AG20443 (cell line): ENCODE measurements at regions not wholly inside any gene's neighbourhood (a gene's known extent, or its start where the extent isn't known, plus 50 kb on each side); places are given as distances from the start of the nearest gene placed in this dataset.

ENCODE experiments used
- DNase-seq: peaks from one replicate; pipeline ENCODE4 v3.0.0; 2012; ENCODE audit warnings: low spot score, mixed read lengths

DNA sequence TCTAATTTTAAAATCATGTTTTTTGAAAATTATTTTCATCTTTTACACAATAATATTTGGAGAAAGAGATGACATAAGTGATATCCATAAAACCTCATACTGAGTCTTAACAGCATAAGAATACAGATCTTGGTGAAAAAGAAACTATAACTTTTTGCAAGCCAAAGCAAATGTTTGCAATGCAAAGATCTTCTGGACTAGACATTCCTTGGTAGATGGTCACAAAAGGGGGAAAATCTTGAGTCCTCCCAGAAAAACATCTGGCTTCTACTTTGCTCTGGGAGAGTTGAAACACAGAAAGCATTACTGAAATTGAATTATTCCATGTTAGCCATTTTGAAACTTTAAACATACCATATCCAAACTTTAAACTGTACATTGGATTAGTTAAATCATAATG lies 308.2 kb downstream of the ANXA1 start:
- no peak for DNase-seq

GRCh38 chr9:73468716-73469115 lies 317.1 kb downstream of the ANXA1 start:
- no peak for DNase-seq

GRCh38 chr9:73470766-73471165 lies 319.1 kb downstream of the ANXA1 start:
- no peak for DNase-seq

- DNase-seq: no peak
These were observed 322.4 kb downstream of the ANXA1 start for GRCh38 chr9:73474002-73474600.

DNA sequence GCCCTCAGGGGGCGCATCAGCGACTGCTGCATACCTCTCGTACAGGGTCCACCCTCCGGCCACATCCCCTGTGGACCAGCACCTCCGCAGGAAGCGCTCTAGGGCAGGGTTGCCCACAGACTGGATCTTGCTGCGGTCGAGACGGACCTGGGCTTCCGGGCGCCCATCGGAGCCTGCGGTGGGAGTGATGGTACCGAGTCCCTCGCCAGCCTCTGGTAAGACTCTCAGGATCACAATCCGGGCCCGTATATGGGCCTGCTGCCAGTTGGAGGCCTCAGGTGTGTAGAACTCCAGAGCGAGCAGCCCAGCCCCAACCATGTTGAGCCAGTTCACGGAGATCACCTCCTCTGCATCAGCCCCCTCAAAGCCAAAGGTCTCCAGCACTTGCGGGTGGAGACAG lies 323.0 kb downstream of the ANXA1 start:
- DNase-seq: no peak

DNA sequence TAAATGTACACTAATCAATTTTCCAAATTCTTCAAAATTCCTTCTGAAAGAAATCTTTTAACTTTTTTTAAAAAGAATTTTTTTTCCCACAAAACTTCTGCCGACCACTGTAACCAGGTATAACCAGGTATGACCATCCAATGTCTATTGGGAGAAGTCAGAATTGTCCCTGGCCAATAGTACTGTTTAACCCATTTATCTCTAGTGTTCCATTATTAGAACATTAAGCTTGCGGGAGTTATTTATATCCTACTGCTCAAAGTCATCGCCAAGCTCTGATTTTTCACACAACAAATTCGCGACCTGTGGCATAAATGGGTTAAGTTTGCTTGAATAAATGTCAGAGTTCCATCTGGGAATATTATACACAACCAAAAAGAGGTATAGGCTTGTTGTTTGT lies 343.2 kb downstream of the ANXA1 start:
- no peak for DNase-seq

DNA sequence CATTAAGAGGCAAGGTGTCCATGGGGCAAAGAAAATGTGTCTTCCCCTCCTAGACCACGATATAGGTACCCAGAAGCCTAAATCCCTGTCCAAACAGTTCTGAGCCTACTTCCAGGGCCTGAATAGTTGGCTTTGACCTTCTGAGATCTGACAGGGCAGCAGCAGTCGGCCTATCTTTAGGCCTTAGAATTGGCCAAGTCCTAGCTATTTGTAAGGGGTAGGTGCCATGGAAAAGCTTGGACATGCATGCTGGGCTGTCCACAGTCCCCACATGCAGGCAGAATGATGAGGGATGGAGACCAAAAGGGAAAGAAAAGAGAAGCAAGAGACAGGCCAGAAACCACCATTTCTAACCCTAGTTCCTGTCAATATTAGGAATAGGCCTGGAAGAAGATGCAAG lies 346.1 kb downstream of the ANXA1 start:
- no peak for DNase-seq

- DNase-seq: no peak
These were observed 363.6 kb downstream of the ANXA1 start for GRCh38 chr9:73515216-73515615.

DNA sequence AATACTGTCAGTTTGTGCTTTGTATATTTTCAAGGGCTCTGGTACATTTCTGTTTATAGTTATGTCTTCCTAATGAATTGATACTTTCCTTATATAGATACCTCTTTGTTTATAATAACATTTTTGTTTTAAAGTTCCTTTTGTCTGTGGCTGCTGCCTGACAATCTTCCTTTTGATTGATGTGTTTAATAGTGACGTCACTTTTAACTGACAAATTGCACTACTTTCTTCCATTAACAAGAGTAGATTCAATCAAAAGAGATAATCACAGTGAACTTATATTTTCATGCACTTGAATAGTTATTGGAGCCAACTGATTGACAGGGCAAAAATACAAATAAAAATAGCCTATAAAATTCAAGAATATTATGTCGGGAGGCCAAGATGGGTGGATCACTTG lies 371.7 kb downstream of the ANXA1 start:
- DNase-seq: no peak

DNA sequence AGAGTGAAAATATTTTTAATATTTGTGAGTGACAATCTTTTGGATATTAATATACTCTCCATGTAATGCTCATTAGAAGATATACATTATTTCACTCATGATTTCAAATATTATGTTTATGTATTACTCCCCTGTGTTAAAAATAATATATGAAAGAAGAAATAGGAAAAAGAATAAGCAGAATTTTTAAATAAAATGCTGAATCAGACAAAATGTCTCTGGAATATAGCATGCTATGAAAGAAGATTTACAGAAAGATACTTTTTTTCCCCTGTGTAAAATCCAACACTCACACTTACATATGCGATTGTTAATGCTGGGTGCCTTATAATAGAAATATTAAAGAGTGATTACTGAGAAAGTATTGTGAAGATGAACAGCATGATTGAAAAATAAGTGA lies 373.7 kb downstream of the ANXA1 start:
- DNase-seq: no peak

DNA sequence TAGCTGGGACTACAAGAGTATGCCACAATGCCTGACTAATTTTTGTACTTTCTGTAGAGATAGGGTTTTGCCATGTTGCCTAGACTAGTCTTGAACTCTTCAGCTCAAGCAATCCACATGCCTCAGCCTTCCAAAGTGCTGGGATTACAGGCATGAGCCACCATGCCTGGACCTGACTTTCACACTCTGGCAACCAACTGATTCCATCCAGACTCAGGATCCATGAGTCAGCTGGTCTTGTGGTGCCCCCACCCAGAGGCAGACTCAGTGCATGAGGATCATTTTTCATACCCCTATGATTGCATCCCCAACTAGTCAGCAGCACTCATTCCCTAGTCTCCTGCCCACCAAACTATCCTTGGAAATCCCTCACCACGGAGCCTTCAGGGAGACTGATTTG lies 375.9 kb downstream of the ANXA1 start:
- DNase-seq: no peak

GRCh38 chr9:73528926-73529325 lies 377.3 kb downstream of the ANXA1 start:
- DNase-seq: no peak

GRCh38 chr9:73529666-73530065 lies 378.0 kb downstream of the ANXA1 start:
- DNase-seq: no peak

- no peak for DNase-seq
These were observed 379.4 kb downstream of the ANXA1 start for GRCh38 chr9:73531051-73531532.

DNA sequence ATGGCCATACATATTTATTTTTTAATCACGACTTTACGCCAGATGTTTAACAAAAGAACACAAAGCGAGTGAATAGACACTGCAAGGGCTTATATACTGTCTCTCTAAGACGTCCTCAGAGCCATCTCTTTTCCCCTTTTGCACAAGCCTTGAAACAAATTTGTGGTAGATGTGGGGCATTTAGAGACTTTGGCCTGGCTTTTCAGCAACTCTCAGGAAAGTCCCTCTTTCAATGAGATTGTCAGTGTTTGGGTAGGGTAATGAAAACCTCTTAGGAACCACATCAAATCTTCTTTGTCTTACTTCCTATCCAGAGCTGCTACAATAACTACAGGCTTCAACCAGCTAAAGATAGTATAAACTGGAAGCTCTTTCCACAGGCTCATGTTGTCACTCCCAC lies 380.0 kb downstream of the ANXA1 start:
- no peak for DNase-seq

DNA sequence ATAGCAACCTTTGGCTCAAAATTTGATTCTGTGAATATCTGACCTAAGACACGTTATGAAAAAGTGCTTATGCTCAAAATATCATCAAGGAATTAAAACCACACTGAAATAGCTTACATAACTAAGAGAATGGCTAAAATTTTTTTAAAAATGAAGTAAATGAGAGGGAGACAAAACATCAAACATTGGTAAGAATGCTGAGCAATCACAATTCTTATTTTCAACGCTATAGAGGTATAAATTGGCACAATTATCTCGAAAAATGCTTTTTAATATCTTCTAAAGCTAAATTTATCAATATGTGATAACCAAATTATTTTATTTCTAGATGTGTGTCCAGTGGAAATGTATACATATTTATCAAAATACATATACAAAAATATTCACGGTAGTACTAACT lies 381.3 kb downstream of the ANXA1 start:
- no peak for DNase-seq

- DNase-seq: no peak
These were observed 384.7 kb downstream of the ANXA1 start for GRCh38 chr9:73536403-73536802.

GRCh38 chr9:73537561-73537960 lies 385.9 kb downstream of the ANXA1 start:
- no peak for DNase-seq

GRCh38 chr9:73539881-73540390 lies 388.3 kb downstream of the ANXA1 start:
- DNase-seq: no peak

- DNase-seq: no peak
These were observed 390.3 kb downstream of the ANXA1 start for GRCh38 chr9:73541923-73542322.

- no peak for DNase-seq
These were observed 392.1 kb downstream of the ANXA1 start for GRCh38 chr9:73543727-73544126.

GRCh38 chr9:73548201-73548600 lies 396.5 kb downstream of the ANXA1 start:
- no peak for DNase-seq

DNA sequence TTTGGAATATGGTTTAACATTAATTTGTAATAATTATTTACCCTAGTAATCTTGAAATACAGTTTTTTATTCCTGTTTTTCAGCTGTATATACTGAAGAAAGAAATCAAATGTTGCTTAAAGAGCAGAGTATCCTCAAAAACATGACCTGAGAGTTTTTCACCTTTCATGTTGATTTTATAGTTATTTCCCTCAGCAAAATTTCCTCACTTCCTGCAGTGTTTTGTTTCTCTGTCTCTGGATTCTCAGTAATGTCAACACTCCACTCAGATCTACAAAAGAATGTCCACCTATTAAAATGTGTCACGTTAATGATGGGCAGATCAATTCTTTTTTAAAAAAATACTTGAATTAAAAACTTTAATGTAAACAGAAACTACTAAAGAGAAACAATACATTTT lies 398.3 kb downstream of the ANXA1 start:
- no peak for DNase-seq

DNA sequence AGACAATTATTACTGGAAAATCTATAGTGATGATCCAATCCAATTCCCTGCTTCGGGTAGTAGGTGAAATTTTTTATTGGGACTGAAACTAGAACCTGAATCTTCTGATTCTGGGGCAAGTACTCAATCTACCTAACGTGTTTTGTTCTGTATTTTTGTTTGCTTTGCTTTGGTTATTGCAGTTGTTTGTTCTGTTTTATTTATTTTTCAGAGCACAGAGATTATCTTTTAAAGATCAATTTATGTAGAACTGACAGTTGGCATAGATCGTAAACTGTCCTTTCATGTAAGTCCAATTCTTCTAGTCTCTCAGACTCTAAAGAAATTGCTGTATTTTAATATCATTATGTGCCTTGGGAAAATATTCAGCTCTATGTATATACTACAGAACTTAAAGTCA lies 401.6 kb downstream of the ANXA1 start:
- DNase-seq: no peak
